SK-N-SH (cell line): ENCODE measurements at regions not wholly inside any gene's neighbourhood (a gene's known extent, or its start where the extent isn't known, plus 50 kb on each side); places are given as distances from the start of the nearest gene placed in this dataset.

Experiments used
- CTCF ChIA-PET: fragments of 300-600, 350-600 bp; formaldehyde crosslinking; extraction: SDS; loops from one replicate; lab custom pipeline; 2021; lab: Yijun Ruan, JAX
- POLR2A ChIA-PET: fragments of 350-600 bp; sonication (Branson Sonifier 250); formaldehyde crosslinking; extraction: SDS; loops from one replicate; lab custom pipeline; 2020; ENCODE audit warnings: antibody characterized with exemption, inconsistent platforms; lab: Yijun Ruan, JAX
- DNase-seq: peaks from one replicate; pipeline ENCODE4 v3.0.0; 2012
- H2AFZ ChIP-seq: fragments of 200-600 bp; sonication (generic); 2 replicates; pipeline ENCODE4 v1.8.1; 2016; ENCODE audit warnings: antibody characterized with exemption, mild to moderate bottlenecking, low read depth
- H3F3A ChIP-seq: fragments of 200-600 bp; sonication (generic); replicated peaks from 2 replicates; pipeline ENCODE3; 2016; ENCODE audit warnings: antibody characterized with exemption, mild to moderate bottlenecking; ENCODE audit not compliant: insufficient read depth
- H3K27ac ChIP-seq, 2 experiments: fragments of 200-500 bp in 1 of 2; fragments of 200-600 bp in 1 of 2; sonication (Bioruptor generic) in 1 of 2; sonication (generic), shearing (Covaris generic) in 1 of 2; 2 replicates each; pipeline versions ENCODE4 v1.5.1 to v1.6.1; 2014 to 2016; ENCODE audit warnings: low read depth in 2 of 2, inconsistent platforms in 1 of 2, low read length in 1 of 2, mild to moderate bottlenecking in 1 of 2, mixed read lengths in 1 of 2
- H3K27me3 ChIP-seq: fragments of 200-600 bp; sonication (generic), shearing (Covaris generic); 2 replicates; pipeline ENCODE4 v1.6.1; 2016; ENCODE audit warnings: mixed run types; ENCODE audit not compliant: insufficient read depth
- H3K36me3 ChIP-seq, 2 experiments: fragments of 200-500 bp in 1 of 2; fragments of 200-600 bp in 1 of 2; sonication (Bioruptor generic) in 1 of 2; sonication (generic) in 1 of 2; replicated peaks in 1 of 2; 2 replicates each; pipeline versions ENCODE3 to v1.5.1; 2014 to 2016; ENCODE audit warnings: low read length in 1 of 2, mild to moderate bottlenecking in 1 of 2; ENCODE audit not compliant: insufficient read depth in 2 of 2, control insufficient read depth in 1 of 2
- H3K4me1 ChIP-seq, 2 experiments: fragments of 200-500 bp in 1 of 2; fragments of 200-600 bp in 1 of 2; sonication (Bioruptor generic) in 1 of 2; sonication (generic), shearing (Covaris generic) in 1 of 2; 2 replicates each; pipeline versions ENCODE4 v1.5.1 to v1.6.1; 2014 to 2016; ENCODE audit warnings: low read depth in 1 of 2, low read length in 1 of 2, mixed run types in 1 of 2; ENCODE audit not compliant: insufficient read depth in 2 of 2, control insufficient read depth in 1 of 2
- H3K4me2 ChIP-seq: fragments of 200-600 bp; sonication (generic), shearing (Covaris generic); 2 replicates; pipeline ENCODE4 v1.6.1; 2017; ENCODE audit warnings: mixed run types
- H3K4me3 ChIP-seq, 2 experiments: fragments of 200-500 bp in 1 of 2; fragments of 200-600 bp in 1 of 2; sonication (Bioruptor generic) in 1 of 2; sonication (generic), shearing (Covaris generic) in 1 of 2; 2 replicates each; pipeline versions ENCODE4 v1.5.1 to v1.8.1; 2014 to 2016; ENCODE audit warnings: low read depth in 2 of 2, inconsistent platforms in 1 of 2, low read length in 1 of 2, mild to moderate bottlenecking in 1 of 2, mixed read lengths in 1 of 2, moderate library complexity in 1 of 2
- H3K79me2 ChIP-seq: fragments of 200-600 bp; sonication (generic); 2 replicates; pipeline ENCODE4 v1.8.1; 2017; ENCODE audit warnings: mild to moderate bottlenecking; ENCODE audit not compliant: insufficient read depth
- H3K9ac ChIP-seq: fragments of 200-600 bp; sonication (generic); 2 replicates; pipeline ENCODE4 v1.6.1; 2017; ENCODE audit warnings: mixed run types
- H3K9me2 ChIP-seq: fragments of 200-600 bp; sonication (generic); 2 replicates; pipeline ENCODE4 v1.6.1; 2017; ENCODE audit warnings: mixed run types
- H3K9me3 ChIP-seq: fragments of 200-600 bp; sonication (generic); 2 replicates; pipeline ENCODE4 v1.6.1; 2017; ENCODE audit warnings: mixed run types, mild to moderate bottlenecking, moderate library complexity
- H4K20me1 ChIP-seq: fragments of 200-600 bp; sonication (generic); 2 replicates; pipeline ENCODE4 v1.6.1; 2017; ENCODE audit warnings: mild to moderate bottlenecking, mixed run types; ENCODE audit not compliant: insufficient read depth
- CHD2 ChIP-seq: fragments of 150-350 bp; IDR thresholded peaks from 2 replicates; pipeline ENCODE4 v1.6.1; 2018; ENCODE audit warnings: low read length; ENCODE audit not compliant: partially characterized antibody
- CTCF ChIP-seq: fragments of 200-600 bp; sonication (generic); IDR thresholded peaks from 2 replicates; pipeline ENCODE4 v1.6.1; 2017; ENCODE audit warnings: antibody characterized with exemption, mild to moderate bottlenecking, moderate library complexity
- EP300 ChIP-seq, 2 experiments: IDR thresholded peaks; 2 replicates each; pipeline versions ENCODE4 v1.4.0 to v1.6.1; 2012; ENCODE audit warnings: borderline replicate concordance in 1 of 2, low read depth in 1 of 2, low read length in 1 of 2
- FOXJ3 ChIP-seq: sonication (generic); formaldehyde crosslinking; IDR thresholded peaks from 2 replicates; pipeline ENCODE4 v1.5.1; 2020; ENCODE audit warnings: mild to moderate bottlenecking, missing genetic modification reagents
- FOXM1 ChIP-seq: IDR thresholded peaks from 2 replicates; pipeline ENCODE4 v1.4.0; 2012; ENCODE audit warnings: low read depth, mild to moderate bottlenecking
- JUND ChIP-seq: IDR thresholded peaks from 2 replicates; pipeline ENCODE4 v1.4.0; 2012
- MAX ChIP-seq: IDR thresholded peaks from 2 replicates; pipeline ENCODE4 v1.4.0; 2012; ENCODE audit warnings: low read depth
- NFIC ChIP-seq: IDR thresholded peaks from 2 replicates; pipeline ENCODE4 v1.4.0; 2012; ENCODE audit warnings: borderline replicate concordance
- PBX3 ChIP-seq: IDR thresholded peaks from 2 replicates; pipeline ENCODE4; 2012
- POLR2AphosphoS5 ChIP-seq: IDR thresholded peaks from 2 replicates; pipeline ENCODE4 v1.6.1; 2012; ENCODE audit warnings: low read depth, low read length
- REST ChIP-seq: IDR thresholded peaks from 2 replicates; pipeline ENCODE4 v1.6.1; 2012; ENCODE audit warnings: mild to moderate bottlenecking, low read depth, low read length, moderate library complexity
- SIN3A ChIP-seq: IDR thresholded peaks from 2 replicates; pipeline ENCODE4 v1.6.1; 2012; ENCODE audit warnings: low read depth, mild to moderate bottlenecking, low read length, moderate library complexity, borderline replicate concordance
- SMC3 ChIP-seq: IDR thresholded peaks from 2 replicates; pipeline ENCODE4 v1.6.1; 2012; ENCODE audit warnings: low read depth, low read length, improper control_type of control experiment
- TAF1 ChIP-seq: IDR thresholded peaks from 2 replicates; pipeline ENCODE4 v1.6.1; 2012; ENCODE audit warnings: low read depth, mild to moderate bottlenecking, low read length, moderate library complexity, borderline replicate concordance
- TCF12 ChIP-seq: IDR thresholded peaks from 2 replicates; pipeline ENCODE4 v1.4.0; 2012
- TEAD4 ChIP-seq: IDR thresholded peaks from 2 replicates; pipeline ENCODE4 v1.4.0; 2012; ENCODE audit warnings: mild to moderate bottlenecking, borderline replicate concordance; ENCODE audit not compliant: insufficient read depth
- YY1 ChIP-seq: IDR thresholded peaks from 2 replicates; pipeline ENCODE4 v1.4.0; 2012; ENCODE audit warnings: low read depth, mild to moderate bottlenecking
- ZBTB33 ChIP-seq: IDR thresholded peaks from 2 replicates; pipeline ENCODE4 v1.4.0; 2012; ENCODE audit warnings: low read depth, borderline replicate concordance
- WGBS: methylation state at CpG from one replicate; pipeline ENCODE4 v1.1.6; 2017; ENCODE audit warnings: low lambda C conversion rate; 5-methylcytosine and 5-hydroxymethylcytosine counted together

DNA sequence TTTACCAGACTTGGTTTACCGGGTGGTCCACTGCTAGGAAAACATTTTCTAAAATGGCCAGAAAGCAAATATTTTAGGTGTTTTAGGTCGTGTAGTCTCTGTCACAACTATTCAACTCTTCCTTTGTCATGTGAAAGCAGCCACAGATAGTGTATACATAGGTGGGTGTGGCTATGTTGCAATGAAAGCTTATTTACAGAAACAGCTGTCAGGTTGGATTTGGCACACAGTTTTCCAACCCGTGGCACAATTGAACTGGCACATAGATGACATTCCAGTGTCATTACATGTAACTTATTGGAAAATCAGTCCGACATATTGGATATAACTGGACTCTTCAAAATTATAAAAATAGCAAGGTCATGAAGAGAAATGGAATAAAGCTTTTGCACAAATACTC lies 68.9 kb upstream of the KCNQ5 start:
- H3K79me2 ChIP-seq: no peaks in the 10 kb centered on the region
- peak overlapping the region; percentile 65; the same call in 1 of the 2 replicates for H3K4me2 ChIP-seq
- WGBS: 22% methylated on average over 4 of the region's 4 CpGs
- peak overlapping the region in 1 of 2 experiments; percentile 9; a peak in 2 of 4 replicates for H3K4me3 ChIP-seq
- peaks cover 0 to 30% of the 10 kb centered on the region in 2 experiments; a peak in 2 of 4 replicates for H3K4me1 ChIP-seq
- peak overlapping the region; percentile 28; the same call in 1 of the 2 replicates for H2AFZ ChIP-seq
- TF ChIP-seq REST (no peak), POLR2AphosphoS5 (no peak), CHD2 (no peak), SIN3A (peak; percentile 50; the same call in 1 of the 2 replicates), FOXJ3 (no peak), TCF12 (peak; percentile 59), JUND (peak; percentile 66), SMC3 (no peak), YY1 (no peak), MAX (no peak), TAF1 (no peak), CTCF (no peak), ZBTB33 (0 out of 2 replicates have a peak, but pooled peaks have one; percentile 5), PBX3 (peak; percentile 96), NFIC (peak; percentile 70), EP300 (IDR thresholded peaks at IDR 0.05; ENCODE audit: borderline replicate concordance in 1 of 2, low read depth in 1 of 2, low read length in 1 of 2) (peak; percentile 28 to 49; a peak in 2 of 4 replicates), TEAD4 (no peak), FOXM1 (0 out of 2 replicates have a peak, but pooled peaks have one; percentile 17)
- no peak for DNase-seq
- ChIA-PET CTCF (no interaction called here), POLR2A (no interaction called here)
- H4K20me1 ChIP-seq: peaks cover 4% of the 10 kb centered on the region; the same call in 1 of the 2 replicates
- peak overlapping the region; percentile 75 for H3K9ac ChIP-seq
- H3K27me3 ChIP-seq: no peaks in the 10 kb centered on the region
- peaks cover 59% of the 10 kb centered on the region for H3F3A ChIP-seq
- H3K36me3 ChIP-seq: no peaks in the 10 kb centered on the region
- peak overlapping the region; percentile 85 to 99 for H3K27ac ChIP-seq
- H3K9me3 ChIP-seq: no peaks in the 10 kb centered on the region
- no peaks in the 10 kb centered on the region for H3K9me2 ChIP-seq
